Stimulated activated CD4-positive, alpha-beta T cell treated with anti-CD3 and anti-CD28 coated beads, Interleukin-1b, Interleukin-23, amount 100 ng/mL, for 4 hours (primary cell): ENCODE measurements at regions not wholly inside any gene's neighbourhood (a gene's known extent, or its start where the extent isn't known, plus 50 kb on each side); places are given as distances from the start of the nearest gene placed in this dataset.

Experiments
- DNase-seq, 2 donors: peaks; one replicate each; pipeline ENCODE4 v3.0.0-alpha.2; 2020; ENCODE audit warnings: low read depth in 2 of 2

DNA sequence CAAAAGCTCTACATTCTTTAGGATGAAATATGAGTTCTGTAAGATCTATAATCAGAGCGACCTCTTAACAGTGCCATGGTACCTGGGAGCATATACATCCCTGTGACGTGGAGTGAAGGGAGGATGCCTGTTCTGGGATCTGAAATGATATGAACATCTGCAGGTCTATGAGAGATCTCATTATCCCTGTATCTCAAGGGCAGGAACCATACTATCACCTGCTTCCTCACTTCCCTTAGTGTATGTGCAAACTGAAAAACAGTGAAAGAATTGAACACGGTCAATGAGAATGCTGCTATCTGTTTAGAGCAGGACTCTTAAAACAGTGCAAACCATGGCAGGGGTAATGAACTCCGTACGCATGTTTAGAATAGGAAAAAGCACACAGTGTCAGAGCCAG, 364.0 kb downstream of the LPIN1 start:
- DNase-seq = no peak

GRCh38 chr2:12113412-12113811, 367.0 kb downstream of the LPIN1 start:
- DNase-seq = no peak

GRCh38 chr2:12114816-12115215, 368.4 kb downstream of the LPIN1 start:
- no peak for DNase-seq

- no peak for DNase-seq
Observed at GRCh38 chr2:12116228-12116750, 369.9 kb downstream of the LPIN1 start.

GRCh38 chr2:12119841-12120240, 373.4 kb downstream of the LPIN1 start:
- DNase-seq = no peak

DNA sequence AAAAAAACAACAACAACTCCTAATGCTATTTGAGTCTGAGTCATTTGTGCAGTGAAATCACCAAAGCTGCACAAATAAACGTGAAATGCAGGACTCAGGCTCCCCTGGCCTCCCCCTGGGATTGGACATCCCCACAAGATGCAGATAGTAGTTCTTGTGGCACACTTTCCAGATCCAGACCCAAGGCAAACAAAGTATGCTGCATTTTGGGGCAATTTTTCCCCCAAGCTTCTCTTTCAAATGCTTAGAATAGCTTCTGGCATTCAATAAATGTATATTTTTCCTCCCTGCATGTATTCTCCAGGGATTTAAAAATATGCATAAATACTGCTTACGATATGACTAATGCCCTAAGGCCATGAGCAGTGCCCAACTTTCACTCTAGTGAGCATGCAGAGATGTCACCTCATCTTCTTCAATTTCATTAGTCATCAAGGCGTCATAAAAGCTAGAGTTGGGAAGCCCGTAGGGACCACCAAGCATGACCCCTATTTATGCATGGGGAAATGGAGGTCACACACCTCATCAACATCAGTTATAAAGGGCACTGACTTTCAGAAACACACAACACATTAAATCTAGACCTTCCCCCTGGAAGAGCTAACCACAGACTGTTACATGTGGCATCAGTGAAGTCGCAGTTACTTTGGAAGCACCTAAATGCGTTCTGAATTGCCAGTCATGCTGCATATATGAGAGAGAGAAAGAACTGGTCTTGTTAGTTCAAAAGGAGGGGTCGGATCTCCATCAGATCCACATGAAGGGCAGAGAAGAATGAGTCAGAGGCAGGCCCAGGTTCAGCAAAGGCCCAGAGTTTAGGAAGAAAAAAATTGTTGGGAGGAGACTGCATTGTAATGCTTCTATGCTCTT, 374.1 kb downstream of the LPIN1 start:
- no peak for DNase-seq

DNA sequence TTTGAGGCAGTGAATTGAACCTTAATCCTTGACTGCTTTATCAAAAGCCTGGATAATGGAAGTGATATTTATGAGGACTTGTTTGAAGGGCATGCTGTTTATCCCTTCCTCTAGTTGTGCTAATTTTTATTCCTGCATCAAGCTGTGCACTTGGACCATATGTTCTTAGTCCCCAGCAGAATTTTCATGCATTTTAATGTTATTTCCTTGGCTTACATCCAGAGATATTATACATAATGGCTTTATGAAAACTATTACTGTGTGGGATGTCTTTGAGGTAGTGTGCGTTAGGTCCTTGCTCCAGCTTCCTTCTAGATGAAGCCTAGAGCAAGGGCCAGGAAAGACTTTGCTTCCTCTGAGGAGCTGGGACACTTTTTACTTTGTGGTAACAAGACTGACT, 378.4 kb downstream of the LPIN1 start:
- DNase-seq = no peak

DNA sequence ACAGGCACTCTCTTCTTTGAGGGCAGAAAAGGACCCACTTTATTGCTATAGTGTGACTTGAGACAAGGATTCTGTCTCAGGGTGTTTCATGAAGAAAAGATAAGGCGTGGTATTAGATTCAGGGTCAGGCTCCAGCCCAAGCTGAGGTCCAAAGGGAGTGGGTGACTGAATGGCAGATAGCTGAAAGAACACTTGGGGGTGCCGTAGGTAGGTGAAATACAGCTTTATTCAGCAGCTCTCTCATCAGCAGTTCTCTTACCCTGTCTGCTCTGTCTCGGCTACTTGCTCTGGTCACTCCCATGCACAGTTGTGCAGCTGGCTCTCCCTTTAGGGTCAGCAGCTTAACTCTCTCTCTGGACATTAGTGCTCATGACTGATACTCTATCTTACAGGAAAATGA, 379.9 kb downstream of the LPIN1 start:
- DNase-seq = no peak

GRCh38 chr2:12127638-12128037, 381.2 kb downstream of the LPIN1 start:
- DNase-seq = no peak

DNA sequence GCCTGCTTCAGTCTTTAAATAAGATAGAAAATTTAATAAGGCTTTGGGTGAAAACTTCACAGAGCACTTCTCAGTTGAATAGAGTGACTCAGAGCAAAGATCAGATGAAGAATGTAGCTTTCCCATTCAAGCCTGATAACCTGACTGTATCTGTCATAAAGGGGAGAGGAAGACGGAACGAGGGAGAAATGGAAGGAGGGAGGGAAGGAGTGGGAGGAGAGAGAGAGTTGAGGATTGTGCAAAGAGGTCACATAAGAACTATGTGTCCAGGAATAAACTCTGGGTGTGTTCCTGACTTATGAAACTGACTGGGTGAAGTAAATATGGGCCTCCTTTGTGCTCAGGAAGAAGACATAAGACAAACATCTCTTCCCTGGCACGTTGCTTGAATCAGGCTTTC, 385.5 kb downstream of the LPIN1 start:
- no peak for DNase-seq

- DNase-seq = no peak
Observed at GRCh38 chr2:12141618-12142258, 395.3 kb downstream of the LPIN1 start.

- DNase-seq = no peak
Observed at GRCh38 chr2:12151716-12152115, 405.3 kb downstream of the LPIN1 start.

DNA sequence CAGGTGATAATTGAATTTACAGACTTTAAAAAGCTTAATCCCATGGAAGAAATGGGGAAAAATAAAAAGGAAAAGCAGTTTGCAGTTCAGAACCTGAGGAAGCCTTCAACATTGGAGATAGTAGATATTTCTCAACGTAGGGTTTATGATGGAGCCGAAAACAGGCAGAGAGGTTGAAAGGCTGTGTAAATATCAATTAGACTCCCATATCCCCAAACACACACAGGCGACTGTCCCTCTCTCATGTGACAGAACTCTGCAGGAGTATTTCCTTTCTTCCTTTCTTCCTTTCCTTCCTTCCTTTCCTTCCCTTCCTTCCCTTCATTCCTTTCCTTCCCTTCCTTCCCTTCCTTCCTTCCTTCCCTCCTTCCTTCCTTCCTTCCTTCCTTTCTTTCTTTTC, 406.5 kb downstream of the LPIN1 start:
- no peak for DNase-seq

GRCh38 chr2:12155303-12156051, 409.0 kb downstream of the LPIN1 start:
- no peak for DNase-seq

GRCh38 chr2:12156349-12156748, 409.9 kb downstream of the LPIN1 start:
- no peak for DNase-seq

- DNase-seq = no peak
Observed at GRCh38 chr2:12161085-12161484, 414.7 kb downstream of the LPIN1 start.

- no peak for DNase-seq
Observed at GRCh38 chr2:12162269-12163247, 416.1 kb downstream of the LPIN1 start.

DNA sequence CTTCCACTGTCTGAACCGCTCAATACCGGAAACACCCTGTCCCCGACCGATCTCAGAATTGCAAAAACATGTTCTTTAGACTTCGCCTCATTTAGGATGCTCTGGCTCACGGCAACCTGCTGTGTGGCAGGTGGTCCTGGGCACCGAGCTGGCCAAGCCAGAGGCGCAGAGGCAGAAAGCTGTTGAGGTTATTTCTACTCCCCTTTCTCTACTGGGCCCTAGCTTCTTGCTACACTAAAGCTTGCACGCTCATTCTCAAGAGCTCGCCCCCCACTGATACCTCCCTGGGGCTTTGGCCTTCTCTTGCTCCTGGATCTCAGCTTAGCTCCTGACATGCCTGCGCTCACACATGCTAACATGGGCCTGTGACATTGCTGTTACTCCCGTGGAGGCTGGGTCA, 417.4 kb downstream of the LPIN1 start:
- no peak for DNase-seq

DNA sequence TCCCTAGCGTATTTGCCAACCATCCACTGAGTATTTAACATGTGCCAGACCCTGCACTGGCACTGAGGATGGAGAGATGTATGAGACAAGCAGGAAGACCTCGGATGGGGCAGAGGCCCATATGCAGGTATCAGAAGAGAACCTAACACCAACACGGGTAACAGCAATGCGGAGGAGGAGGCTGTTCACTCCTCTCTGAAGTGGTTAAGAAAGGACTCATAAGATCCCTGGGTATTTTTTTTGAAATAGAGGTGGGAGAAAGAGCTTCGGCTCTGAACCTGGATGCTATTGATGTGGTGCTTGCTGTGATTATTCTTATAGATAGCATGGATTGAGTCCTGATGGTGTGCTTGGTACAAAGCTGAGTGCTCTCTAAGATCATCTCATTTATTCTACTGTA, 418.3 kb downstream of the LPIN1 start:
- DNase-seq = no peak

- no peak for DNase-seq
Observed at GRCh38 chr2:12167525-12168317, 421.3 kb downstream of the LPIN1 start.
